ENCODE measurements at regions not wholly inside any gene's neighbourhood (a gene's known extent, or its start where the extent isn't known, plus 50 kb on each side); places are given as distances from the start of the nearest gene placed in this dataset.

GRCh38 chr1:14055442-14056223 lies 355.6 kb downstream of the PRDM2 start:
- Mint-ChIP-seq H3K4me3 (no peak overlapping the region), H3K36me3 (no peaks in the 10 kb centered on the region), H3K4me1 (no peaks in the 10 kb centered on the region), H3K27me3 (ENCODE audit: low read depth in 2 of 2) (peaks cover 9 to 21% of the 10 kb centered on the region in 2 donors), H3K9me3 (no peaks in the 10 kb centered on the region), H3K27ac (no peak overlapping the region)
- no peaks in the 10 kb centered on the region for H3K4me1 ChIP-seq (ENCODE audit: control insufficient read depth, insufficient read depth, low read length)
- H3K27ac ChIP-seq (ENCODE audit: low read length) = no peak overlapping the region
- no peaks in the 10 kb centered on the region for H3K9me3 ChIP-seq (ENCODE audit: control insufficient read depth, insufficient read depth, low read length)
- DNase-seq (no peak), ATAC-seq (no peak)
- no peaks in the 10 kb centered on the region for H3K27me3 ChIP-seq (ENCODE audit: control insufficient read depth, insufficient read depth, low read length)
- TF ChIP-seq, protein P1, sequence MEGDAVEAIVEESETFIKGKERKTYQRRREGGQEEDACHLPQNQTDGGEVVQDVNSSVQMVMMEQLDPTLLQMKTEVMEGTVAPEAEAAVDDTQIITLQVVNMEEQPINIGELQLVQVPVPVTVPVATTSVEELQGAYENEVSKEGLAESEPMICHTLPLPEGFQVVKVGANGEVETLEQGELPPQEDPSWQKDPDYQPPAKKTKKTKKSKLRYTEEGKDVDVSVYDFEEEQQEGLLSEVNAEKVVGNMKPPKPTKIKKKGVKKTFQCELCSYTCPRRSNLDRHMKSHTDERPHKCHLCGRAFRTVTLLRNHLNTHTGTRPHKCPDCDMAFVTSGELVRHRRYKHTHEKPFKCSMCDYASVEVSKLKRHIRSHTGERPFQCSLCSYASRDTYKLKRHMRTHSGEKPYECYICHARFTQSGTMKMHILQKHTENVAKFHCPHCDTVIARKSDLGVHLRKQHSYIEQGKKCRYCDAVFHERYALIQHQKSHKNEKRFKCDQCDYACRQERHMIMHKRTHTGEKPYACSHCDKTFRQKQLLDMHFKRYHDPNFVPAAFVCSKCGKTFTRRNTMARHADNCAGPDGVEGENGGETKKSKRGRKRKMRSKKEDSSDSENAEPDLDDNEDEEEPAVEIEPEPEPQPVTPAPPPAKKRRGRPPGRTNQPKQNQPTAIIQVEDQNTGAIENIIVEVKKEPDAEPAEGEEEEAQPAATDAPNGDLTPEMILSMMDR (IDR thresholded peaks at IDR 0.05) = no peak
- WGBS (ENCODE audit: insufficient coverage) = 78% methylated on average over 4 of the region's 4 CpGs
- H3K4me3 ChIP-seq (ENCODE audit: low read length) = no peak overlapping the region
- intact Hi-C loops (cut with micrococcal nuclease) = no loop called here
- no peaks in the 10 kb centered on the region for H3K36me3 ChIP-seq (ENCODE audit: control insufficient read depth, insufficient read depth, low read length)

DNA sequence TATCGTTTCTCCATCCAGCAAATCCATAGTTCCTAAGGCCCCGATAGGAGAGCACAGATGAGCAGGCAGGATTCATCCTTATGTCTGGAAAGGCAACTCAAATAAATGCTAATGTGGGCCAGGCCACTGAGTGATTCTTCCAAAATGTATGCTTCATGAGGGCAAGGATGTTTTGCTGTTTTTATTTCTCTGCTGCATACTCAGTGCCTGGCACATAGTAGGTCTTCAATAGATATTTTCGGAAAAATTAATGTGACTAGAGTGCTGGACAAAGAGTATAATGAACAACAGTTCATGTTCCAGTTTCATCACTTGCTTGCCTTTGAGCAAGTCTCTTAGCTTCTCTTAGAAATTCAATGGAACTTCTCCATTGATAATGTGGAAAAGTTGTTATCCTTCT lies 357.7 kb downstream of the PRDM2 start:
- WGBS (ENCODE audit: insufficient coverage) = 91% methylated on average over 3 of the region's 3 CpGs
- H3K27ac ChIP-seq (ENCODE audit: low read length) = no peak overlapping the region
- no peaks in the 10 kb centered on the region for H3K4me1 ChIP-seq (ENCODE audit: control insufficient read depth, insufficient read depth, low read length)
- no peak overlapping the region for H3K4me3 ChIP-seq (ENCODE audit: low read length)
- TF ChIP-seq, protein P1 (IDR thresholded peaks at IDR 0.05) = no peak
- intact Hi-C loops (cut with micrococcal nuclease) = no loop called here
- H3K9me3 ChIP-seq (ENCODE audit: control insufficient read depth, insufficient read depth, low read length) = no peaks in the 10 kb centered on the region
- H3K27me3 ChIP-seq (ENCODE audit: control insufficient read depth, insufficient read depth, low read length) = no peaks in the 10 kb centered on the region
- H3K27me3 Mint-ChIP-seq (ENCODE audit: low read depth in 2 of 2) = peaks cover 14 to 18% of the 10 kb centered on the region in 2 donors
- H3K9me3 Mint-ChIP-seq = no peaks in the 10 kb centered on the region
- H3K4me3 Mint-ChIP-seq = no peak overlapping the region
- DNase-seq = no peak
- H3K4me1 Mint-ChIP-seq = no peaks in the 10 kb centered on the region
- H3K36me3 Mint-ChIP-seq = no peaks in the 10 kb centered on the region
- H3K27ac Mint-ChIP-seq = no peak overlapping the region
- no peak for ATAC-seq
- no peaks in the 10 kb centered on the region for H3K36me3 ChIP-seq (ENCODE audit: control insufficient read depth, insufficient read depth, low read length)

- Histone ChIP-seq H3K4me3 (ENCODE audit: low read length) (no peak overlapping the region), H3K36me3 (ENCODE audit: control insufficient read depth, insufficient read depth, low read length) (no peaks in the 10 kb centered on the region), H3K27ac (ENCODE audit: low read length) (no peak overlapping the region), H3K9me3 (ENCODE audit: control insufficient read depth, insufficient read depth, low read length) (no peaks in the 10 kb centered on the region), H3K4me1 (ENCODE audit: control insufficient read depth, insufficient read depth, low read length) (no peaks in the 10 kb centered on the region), H3K27me3 (ENCODE audit: control insufficient read depth, insufficient read depth, low read length) (no peaks in the 10 kb centered on the region)
- Mint-ChIP-seq H3K4me3 (no peak overlapping the region), H3K27ac (no peak overlapping the region), H3K27me3 (ENCODE audit: low read depth in 2 of 2) (peaks cover 14% of the 10 kb centered on the region in 2 donors), H3K36me3 (no peaks in the 10 kb centered on the region), H3K4me1 (no peaks in the 10 kb centered on the region), H3K9me3 (no peaks in the 10 kb centered on the region)
- DNase-seq (no peak), ATAC-seq (no peak)
- intact Hi-C loops (cut with micrococcal nuclease) = no loop called here
- TF ChIP-seq, protein P1 (IDR thresholded peaks at IDR 0.05) = no peak
- WGBS (ENCODE audit: insufficient coverage) = 100% methylated on average over 3 of the region's 3 CpGs
Measured at GRCh38 chr1:14061204-14061603, 361.2 kb downstream of the PRDM2 start.

- Histone ChIP-seq H3K4me3 (ENCODE audit: low read length) (no peak overlapping the region), H3K36me3 (ENCODE audit: control insufficient read depth, insufficient read depth, low read length) (no peaks in the 10 kb centered on the region), H3K4me1 (ENCODE audit: control insufficient read depth, insufficient read depth, low read length) (no peaks in the 10 kb centered on the region), H3K9me3 (ENCODE audit: control insufficient read depth, insufficient read depth, low read length) (no peaks in the 10 kb centered on the region), H3K27me3 (ENCODE audit: control insufficient read depth, insufficient read depth, low read length) (no peaks in the 10 kb centered on the region), H3K27ac (ENCODE audit: low read length) (no peak overlapping the region)
- intact Hi-C loops (cut with micrococcal nuclease) = no loop called here
- WGBS (ENCODE audit: insufficient coverage) = 96% methylated on average over 4 of the region's 5 CpGs
- no peak for DNase-seq
- TF ChIP-seq, protein P1 (IDR thresholded peaks at IDR 0.05) = no peak
- no peak for ATAC-seq
- H3K36me3 Mint-ChIP-seq = no peaks in the 10 kb centered on the region
- H3K27ac Mint-ChIP-seq = no peak overlapping the region
- peaks cover 14% of the 10 kb centered on the region in 2 donors for H3K27me3 Mint-ChIP-seq (ENCODE audit: low read depth in 2 of 2)
- no peak overlapping the region for H3K4me3 Mint-ChIP-seq
- H3K9me3 Mint-ChIP-seq = no peaks in the 10 kb centered on the region
- H3K4me1 Mint-ChIP-seq = no peaks in the 10 kb centered on the region
Measured at GRCh38 chr1:14061722-14062121, 361.7 kb downstream of the PRDM2 start.
